ENCODE measurements at regions not wholly inside any gene's neighbourhood (a gene's known extent, or its start where the extent isn't known, plus 50 kb on each side); places are given as distances from the start of the nearest gene placed in this dataset.
"Not testable (repeated sequence)": the region's sequence is repeated elsewhere in the genome, so short reads cannot be mapped to it uniquely, and the experiment has no call there.

DNA sequence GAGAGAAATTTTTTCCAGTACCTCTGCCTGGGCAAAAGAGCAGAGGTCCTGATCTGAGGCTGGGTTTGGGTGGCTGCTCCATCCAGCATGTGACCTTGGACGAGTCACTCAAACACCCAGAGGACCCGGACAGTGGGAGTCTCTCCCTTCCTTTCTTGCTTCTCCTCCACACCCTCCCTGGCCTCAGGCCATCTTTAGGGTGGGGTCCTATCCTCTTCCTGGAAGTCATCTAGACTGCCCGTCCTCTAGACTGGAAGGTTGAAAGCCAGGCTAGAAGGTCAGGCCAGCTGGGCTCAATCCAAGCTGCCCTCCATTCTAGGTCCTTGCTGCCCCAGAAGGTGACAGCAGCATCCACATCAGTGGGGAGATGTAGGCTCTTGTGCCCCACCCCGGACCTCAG lies 599.5 kb downstream of the MATN1 start:
- no peak for DNase-seq (ENCODE audit: low spot score)

DNA sequence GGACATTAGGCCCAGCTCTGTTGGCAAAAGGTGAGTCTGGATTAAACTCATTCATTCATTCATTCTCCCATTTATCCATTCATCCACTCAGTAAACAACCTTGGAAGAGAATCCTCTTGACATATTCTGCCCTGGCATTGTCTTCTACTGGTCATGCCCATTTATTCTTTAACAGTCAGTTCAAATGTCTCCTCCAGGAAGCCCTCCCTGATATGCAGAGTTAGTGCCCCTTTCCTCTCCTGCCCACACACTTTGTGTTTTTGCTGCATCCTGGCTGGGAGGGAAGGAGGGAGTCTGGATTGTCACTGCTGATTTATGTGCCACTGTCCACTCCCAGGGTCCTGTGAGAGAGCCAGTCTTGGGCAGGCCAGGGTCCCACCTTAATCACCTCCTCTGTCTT lies 600.3 kb downstream of the MATN1 start:
- DNase-seq (ENCODE audit: low spot score): no peak

GRCh38 chr1:30120245-30121000 lies 603.0 kb downstream of the MATN1 start:
- DNase-seq (ENCODE audit: low spot score): no peak

DNA sequence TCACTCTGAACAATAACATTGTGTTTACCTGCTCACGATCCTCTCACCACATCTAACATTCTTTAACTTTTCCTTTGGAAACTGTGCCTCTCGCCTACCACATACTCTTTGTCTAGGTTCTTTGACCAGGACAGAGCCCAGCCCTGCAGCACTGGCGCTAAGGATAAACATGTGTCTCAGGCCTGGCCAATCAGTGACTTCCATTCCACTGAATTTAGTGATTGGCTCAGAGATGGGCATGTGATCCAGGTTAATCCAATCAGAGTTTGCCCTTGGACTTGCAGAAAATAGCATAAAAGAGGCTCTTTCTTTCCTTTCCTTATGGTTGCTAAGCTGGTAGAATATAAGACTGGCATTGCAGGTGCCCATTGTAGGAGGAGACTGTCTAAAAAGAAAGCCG lies 605.7 kb downstream of the MATN1 start:
- no peak for DNase-seq (ENCODE audit: low spot score)

DNA sequence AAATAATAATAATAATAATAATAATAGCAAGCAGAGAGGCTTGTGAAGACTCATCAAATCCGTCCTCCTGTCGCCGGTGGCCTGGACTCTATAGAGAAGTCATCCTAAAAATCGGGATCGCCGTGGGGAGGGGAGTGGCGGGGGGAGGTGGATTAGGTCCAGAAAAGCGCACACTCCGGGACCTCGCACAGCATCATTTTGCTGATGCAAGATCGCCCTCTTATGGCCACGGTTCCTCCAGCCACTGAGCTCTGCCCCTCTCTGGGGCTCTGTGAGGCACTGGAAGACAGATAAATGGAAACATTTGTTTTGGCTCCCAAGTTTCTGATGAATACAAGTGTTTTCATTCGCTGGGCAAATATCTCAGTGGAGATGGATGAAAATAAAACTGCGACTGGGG lies 612.0 kb downstream of the MATN1 start:
- no peak for DNase-seq (ENCODE audit: low spot score)

GRCh38 chr1:30110846-30111245 lies 612.5 kb downstream of the MATN1 start:
- no peak for DNase-seq (ENCODE audit: low spot score)

DNA sequence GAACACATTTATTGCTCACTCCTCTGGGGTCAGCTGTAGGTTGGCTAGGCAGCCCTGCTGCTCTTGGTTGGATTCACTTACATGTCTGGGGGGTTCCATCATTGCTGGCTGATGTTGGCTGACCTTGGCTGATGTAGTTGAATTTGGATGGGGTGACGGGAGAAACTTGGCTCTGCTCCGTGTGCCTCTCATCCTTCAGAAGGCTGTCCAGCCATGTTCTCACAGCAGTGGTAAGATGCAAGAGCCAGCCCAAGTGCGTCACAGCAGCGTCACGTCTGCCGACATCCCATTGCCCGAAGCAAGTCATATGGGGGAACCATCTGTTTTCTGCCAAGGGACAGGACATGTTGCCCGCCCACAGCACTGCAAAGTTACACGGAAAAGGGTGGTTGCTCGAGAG lies 613.5 kb downstream of the MATN1 start:
- no peak for DNase-seq (ENCODE audit: low spot score)

- DNase-seq (ENCODE audit: low spot score): no peak
These were observed 615.2 kb downstream of the MATN1 start for GRCh38 chr1:30108186-30108585.

GRCh38 chr1:30106125-30106524 lies 617.3 kb downstream of the MATN1 start:
- DNase-seq (ENCODE audit: low spot score): no peak

- DNase-seq (ENCODE audit: low spot score): no peak
These were observed 618.8 kb downstream of the MATN1 start for GRCh38 chr1:30104551-30104950.

- DNase-seq (ENCODE audit: low spot score): no peak
These were observed 619.5 kb downstream of the MATN1 start for GRCh38 chr1:30103708-30104411.

- no peak for DNase-seq (ENCODE audit: low spot score)
These were observed 620.8 kb downstream of the MATN1 start for GRCh38 chr1:30102605-30103004.

GRCh38 chr1:30101487-30102227 lies 621.7 kb downstream of the MATN1 start:
- no peak for DNase-seq (ENCODE audit: low spot score)

DNA sequence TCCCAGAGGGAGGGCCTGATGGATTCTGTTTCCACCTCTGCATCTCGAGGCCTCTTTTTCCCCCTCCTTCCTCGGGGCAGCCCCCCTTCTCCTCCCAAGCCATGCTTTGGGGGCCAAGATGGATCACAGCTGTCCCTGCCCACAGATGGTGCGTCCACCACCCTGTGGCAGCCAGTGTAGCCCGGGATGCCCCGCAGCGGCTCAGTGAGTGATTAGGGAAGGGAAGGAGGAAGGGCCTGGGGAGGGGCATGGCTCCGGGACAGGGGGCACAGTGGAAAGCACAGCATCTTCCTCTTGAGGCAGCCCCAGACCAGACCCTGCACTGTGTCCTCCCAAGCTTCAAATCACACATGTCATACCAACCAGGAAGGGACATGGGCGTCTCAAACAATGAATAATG lies 622.4 kb downstream of the MATN1 start:
- no peak for DNase-seq (ENCODE audit: low spot score)

- no peak for DNase-seq (ENCODE audit: low spot score)
These were observed 622.9 kb downstream of the MATN1 start for GRCh38 chr1:30100524-30100862.

DNA sequence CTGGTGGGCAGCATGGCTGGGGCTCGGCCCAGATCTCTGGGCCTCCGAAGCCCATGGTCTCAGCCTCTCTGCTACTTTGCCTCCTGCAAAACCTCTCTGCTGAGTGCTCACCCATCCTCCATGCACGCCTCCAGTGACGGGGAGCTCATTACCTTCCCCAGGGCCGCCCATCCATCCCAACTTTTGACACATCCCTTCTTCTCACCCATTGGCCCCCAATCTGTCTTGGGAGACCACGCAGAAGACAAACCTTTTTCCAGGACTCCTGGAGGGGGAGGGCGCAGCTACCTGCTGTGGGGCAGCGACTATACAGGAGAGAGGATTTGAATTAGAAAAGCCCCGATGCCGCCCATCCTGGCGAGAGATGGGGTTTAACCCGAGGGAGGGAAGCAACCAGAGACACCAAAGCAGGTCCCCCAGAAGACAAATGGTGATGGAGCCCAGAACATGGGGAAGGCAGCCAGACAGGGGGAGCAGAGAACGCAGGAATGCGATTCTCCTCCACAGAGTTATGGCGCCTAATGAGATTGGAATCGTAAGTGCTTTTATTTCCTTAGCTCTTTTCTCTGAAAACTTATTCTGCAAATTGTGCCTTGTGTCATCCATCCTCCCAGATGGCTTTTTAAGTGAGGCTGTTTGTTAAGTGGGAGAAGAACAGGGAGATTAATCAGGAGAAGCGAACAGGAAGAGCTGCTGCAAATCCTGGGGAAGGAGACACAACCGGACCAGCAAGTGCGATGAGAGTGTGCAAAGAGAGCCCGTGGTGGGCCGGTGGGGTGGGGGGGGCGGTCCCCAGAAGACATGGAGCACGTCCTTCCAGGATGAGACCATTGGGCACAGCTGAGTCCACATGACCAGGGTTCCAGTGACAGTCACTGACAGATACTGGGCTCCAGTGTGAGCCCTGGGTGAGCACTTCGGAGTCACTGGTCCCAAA lies 623.5 kb downstream of the MATN1 start:
- DNase-seq (ENCODE audit: low spot score): no peak

GRCh38 chr1:30097851-30098250 lies 625.5 kb downstream of the MATN1 start:
- not testable (repeated sequence) for DNase-seq (ENCODE audit: low spot score)

DNA sequence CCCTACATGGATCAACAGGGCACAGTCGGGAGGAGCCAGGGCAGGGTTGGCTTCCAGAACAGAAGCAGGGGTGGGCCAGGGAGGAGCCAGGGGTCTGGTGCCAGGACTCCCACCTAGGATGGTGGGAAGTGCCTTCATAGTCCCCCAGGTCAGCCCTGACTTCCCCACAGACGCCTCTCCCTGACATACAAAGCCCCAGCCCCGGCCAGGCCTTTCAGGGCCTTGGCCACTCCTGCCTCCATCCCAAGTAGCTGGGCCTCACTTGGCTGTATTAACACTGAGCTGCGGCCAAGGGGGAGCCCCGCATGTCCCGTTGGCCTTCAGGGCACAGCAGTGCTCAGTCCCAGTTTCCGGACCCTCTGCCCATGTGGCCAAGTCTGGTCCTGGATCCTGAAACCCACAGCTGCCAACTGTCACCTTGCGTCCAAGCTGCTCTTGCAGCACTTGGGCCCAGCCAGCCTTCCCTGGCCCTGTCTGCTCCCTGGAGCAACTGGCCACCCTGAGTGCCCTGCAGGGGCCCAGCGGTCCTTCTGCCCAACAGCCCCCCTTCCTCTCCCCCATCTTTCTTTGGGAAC lies 627.8 kb downstream of the MATN1 start:
- DNase-seq (ENCODE audit: low spot score): no peak

DNA sequence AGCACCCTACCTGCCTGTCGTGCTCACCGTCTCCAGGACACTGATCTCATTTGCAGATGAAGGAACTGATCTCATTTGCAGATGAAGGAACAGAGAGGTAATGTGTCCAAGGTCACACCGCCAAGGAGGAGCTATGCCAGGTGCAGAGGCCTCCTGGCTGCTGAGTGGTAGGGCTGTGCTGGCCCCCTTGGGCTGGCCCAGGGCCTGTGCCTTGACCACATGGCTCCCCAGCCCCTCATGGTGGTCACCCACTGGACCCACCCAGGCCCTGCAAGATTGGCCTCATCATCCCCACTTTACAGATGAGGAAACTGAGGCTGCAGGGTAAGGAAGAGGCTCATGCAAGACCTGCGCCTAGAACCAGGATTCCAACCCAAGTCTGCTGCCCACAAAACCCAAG lies 628.3 kb downstream of the MATN1 start:
- DNase-seq (ENCODE audit: low spot score): no peak

GRCh38 chr1:30092051-30092858 lies 631.1 kb downstream of the MATN1 start:
- DNase-seq (ENCODE audit: low spot score): no peak
